ENCODE measurements at regions not wholly inside any gene's neighbourhood (a gene's known extent, or its start where the extent isn't known, plus 50 kb on each side); places are given as distances from the start of the nearest gene placed in this dataset.

DNA sequence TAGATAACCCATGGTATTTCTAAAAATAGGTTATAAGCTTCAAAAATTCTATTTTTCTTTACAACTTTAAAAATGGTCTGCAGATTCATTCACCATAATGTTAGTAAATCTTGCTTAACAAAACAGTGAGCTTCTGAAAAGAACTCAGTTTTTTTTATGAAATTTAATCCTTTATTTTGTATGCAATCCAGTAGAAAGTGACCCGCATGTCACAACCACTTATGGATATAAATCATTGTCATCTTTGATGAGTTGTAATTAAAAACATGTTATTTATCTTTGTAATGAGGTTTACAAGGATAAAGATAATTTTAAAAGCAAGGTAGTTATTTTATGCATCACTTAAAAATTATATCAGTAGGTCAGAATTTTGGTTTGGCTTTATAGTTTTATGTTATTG, 173.5 kb upstream of the SEMA3A start:
- no peak for DNase-seq

DNA sequence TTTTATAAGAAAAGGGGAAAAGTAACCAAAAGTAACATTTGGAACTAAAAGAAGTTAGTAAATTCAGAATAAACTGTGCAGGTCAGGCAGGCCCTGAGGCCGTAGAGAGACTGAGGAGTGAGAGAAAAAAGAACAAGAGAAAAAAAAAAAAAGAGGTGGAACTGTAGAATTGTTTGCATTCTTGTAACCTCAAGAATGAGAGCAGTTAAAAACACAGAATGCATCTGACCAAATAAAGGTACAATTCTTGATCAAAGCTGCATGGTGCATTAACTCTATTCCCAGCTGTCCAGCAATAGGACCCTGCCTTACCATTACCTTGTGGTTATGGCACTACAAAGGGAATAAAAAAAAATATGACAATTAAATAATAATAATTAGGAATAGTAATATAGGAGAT, 170.1 kb upstream of the SEMA3A start:
- no peak for DNase-seq

DNA sequence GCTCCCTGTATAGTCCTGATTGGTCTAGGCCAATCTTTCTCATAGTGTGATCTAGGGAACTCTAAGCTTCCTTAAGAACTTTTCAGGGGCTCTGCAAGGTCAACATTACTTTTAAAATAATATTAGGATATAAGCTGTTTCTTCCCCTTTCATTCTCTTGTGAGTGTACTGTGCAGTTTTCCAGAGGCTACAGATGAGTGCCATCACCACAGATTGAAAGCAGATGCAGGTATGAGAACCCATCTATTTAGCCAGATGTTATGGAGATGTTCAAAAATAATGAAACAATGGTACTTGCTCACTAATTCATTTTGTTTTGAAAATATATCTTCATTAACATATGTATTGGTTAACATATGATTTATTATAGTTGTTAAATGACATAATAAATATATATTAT, 169.2 kb upstream of the SEMA3A start:
- no peak for DNase-seq

DNA sequence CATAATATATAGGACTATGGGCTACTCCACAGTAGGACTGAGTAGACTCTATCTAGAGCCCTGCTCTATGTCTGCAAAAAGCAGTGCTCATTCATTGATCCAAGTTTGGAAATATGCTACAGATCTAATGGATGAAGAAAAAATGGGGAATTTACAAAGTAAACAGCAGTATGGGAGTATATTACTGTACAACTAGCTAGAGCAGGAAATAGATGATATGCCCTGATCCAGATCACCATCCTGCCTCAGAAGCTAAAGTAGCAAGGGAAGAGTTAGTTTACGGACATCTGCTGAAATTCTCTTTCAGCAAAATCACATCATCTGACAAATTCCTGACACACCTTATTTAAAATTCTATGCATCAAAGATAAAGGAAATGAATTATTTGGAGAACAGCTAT, 168.2 kb upstream of the SEMA3A start:
- DNase-seq = no peak

DNA sequence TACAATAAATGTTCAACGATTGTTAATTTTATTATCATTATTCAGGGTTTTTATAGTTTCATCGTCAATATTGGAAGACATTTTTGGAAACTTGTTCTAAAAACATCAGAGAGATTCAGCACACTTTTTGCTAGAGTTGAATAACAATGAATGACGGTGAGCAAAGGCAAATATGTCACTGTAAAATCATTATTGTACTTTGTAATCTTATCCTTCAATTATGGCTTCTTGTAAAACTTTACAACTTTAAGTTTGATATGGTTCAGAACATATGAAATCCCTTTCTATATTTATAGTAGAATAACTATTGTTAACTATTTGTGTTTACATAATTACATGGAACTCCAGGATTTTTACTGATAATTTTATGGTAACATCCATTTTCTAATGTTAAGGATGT, 167.8 kb upstream of the SEMA3A start:
- no peak for DNase-seq

DNA sequence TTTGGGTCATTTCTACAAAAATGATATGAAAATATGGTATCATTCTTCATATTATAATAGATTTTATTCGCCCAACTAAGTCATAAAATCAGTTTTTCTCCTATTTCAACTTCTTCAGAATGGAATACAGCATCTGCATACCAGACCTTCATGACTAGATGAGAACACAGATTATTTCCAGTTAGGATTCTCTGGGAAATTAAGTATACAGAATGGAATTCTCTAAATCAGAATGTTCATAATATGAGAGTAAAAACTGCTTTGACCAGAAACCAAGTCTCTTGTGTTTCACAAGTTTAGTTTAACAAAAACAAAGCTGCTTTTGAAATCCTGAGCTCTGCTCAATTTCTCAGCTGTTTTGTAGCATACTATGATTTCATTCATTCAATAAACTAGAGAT, 160.3 kb upstream of the SEMA3A start:
- DNase-seq = no peak

DNA sequence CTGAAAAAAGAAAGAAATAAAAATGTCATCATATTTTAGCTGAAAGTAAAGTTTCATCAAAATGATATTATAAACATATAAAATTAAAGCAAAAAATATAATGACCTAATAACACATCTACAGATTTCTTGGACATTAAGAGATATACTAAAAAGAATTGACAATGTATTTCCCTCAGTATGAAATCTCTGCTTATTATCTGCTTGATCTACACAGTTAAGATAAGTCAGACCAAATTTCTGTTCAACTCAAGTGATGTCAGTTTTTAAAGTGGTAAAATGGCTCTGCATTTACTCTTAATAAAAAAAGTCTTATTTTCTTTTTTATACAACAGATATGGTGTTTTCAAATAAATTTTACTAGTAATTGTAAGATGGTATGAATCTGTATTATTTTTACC, 159.4 kb upstream of the SEMA3A start:
- no peak for DNase-seq

DNA sequence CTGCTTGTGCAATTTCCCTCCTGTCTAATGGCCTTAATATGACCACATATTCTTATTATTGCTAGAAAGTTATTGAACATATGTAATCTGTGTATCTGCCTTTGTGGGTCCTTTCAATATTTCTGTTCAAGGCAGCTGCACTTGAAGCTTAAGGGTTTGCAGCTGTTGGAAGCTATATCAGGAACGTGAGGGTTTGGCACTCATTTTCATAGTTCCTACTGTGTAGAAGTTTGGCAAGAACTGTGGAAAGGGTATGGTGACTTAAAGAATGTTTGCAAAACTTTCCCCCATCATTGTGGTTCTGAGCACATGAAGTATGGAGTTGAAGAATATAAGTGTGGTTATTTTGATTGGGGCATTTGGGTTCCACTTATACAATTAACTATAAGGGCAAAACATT, 144.7 kb upstream of the SEMA3A start:
- no peak for DNase-seq

DNA sequence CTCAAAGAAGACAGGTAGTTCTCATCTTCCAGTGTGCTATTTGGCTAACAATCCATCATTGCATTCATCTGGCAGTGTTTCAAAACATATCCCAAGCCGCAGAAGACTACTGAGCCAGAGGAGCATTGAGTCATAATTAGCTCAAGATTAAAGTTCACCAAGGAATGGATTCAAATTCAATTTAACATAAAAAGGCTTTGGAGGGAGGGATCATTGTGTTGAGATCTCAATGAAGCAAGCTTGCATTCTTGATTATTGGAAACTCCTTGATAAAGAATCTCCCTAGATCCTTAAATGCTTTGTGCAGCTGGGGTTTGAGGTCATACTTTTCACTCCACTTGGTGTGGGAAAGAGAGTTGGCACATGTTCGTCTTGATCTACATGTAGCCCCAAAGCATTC, 142.8 kb upstream of the SEMA3A start:
- no peak for DNase-seq

DNA sequence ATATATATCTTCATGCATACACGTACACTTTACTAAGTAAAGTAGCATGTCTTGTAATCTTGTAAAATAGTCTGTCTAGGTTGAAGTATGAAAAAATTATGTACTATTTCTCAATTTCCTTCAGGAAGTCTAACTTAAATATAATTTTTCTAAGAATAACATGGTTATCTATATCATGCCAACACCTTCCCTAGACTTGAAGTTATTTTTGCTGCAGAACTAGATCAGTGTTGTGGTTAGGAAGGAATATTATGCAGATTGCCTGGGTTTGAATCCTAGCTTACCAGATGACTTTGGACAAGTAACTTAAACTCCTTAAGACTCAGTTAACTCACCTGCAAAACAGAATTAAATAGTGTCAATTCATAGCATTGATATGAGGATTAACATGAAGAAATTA, 142.2 kb upstream of the SEMA3A start:
- no peak for DNase-seq

DNA sequence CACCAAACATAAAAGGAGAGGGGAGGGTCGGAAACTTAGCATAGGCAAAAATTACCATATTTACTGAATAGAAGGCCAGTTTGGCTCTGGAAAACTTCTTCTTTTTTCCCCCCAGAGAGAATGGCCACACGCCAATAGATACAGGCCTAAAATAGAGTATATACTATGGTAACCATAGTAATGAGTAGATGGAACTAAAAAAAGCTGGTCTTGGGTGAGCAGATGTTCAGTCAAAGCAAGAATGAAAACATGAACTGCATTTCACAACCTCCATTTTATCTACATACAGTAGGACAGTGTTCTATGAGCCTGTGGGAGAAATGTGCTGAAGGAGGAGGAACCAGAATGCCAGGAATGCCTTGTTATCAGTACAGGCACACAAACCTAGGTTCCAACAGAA, 141.7 kb upstream of the SEMA3A start:
- no peak for DNase-seq

DNA sequence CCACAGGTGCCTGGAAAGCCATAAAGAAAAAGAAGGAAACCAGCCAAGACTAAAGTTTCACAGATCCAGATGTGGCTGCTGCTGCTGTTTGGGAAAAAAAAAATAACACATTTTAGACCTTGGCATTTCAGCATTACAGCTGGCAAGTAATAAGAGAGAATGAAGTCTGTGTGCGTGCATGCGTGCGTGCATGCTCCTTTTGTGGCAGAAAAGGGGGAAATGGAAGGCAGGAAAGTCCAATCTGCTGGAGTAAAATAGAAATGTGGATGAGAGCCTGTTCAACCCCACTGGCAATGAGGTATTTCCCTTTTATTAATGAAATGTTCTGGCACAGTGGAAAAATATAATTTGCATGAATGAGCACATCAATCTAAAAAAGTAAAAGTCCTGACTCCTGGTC, 137.0 kb upstream of the SEMA3A start:
- no peak for DNase-seq

DNA sequence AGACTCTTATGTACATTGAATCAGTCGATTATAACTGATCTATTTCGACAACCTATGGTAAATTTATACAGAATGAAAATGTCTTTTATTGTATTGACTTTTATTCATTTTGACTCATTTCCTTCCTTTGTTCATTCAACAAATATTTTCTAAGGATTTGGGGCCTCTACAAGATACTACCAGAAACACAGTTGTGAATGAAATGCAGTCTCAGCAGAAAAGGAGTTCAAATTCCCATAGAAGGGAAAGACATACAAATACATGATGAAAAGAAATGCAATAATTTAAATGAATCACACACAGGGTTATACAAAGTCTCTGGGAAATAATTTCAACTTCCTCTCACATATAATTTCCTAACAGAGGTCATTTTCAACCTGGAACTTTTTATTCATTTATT, 134.0 kb upstream of the SEMA3A start:
- no peak for DNase-seq

DNA sequence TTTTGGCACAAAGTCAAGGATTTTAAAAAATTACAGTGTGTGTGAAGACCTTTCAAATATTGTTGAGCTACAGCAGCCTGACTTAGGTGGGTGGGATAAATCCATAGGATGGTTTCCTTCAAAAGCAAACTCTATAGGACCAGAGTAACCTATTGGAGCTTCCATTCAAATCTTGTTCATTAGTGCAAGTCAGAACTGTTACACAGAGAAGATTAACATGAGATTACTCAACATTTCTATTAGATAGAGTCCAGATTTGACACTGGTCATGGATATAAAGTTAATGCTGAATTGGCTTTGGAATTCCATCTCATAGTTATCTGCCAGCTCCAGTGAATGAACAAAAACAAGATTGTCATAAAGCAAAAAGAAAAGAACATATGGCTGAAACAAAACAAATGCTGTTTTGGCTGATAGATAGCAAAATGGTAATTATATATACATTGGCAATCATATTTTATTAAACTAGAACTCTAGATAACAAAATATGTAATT, 129.6 kb upstream of the SEMA3A start:
- DNase-seq = no peak

DNA sequence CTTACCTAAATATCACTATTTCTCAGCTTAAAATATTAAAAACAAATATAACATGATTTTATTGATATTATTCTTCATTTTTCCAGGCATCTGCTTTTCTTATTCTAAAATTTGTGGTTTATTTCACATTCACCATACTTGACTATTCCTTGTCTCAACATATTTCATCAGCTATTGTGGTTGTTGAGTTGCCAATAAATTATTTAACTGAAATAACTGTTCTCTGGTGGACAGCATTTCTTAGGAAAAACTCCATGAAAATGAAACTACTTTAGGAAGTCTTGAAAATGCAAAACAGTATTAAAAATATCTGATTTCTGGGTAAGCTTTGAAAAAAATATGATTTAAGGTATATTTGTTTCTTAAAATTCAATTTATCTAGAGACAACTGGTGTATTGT, 122.9 kb upstream of the SEMA3A start:
- DNase-seq = no peak

DNA sequence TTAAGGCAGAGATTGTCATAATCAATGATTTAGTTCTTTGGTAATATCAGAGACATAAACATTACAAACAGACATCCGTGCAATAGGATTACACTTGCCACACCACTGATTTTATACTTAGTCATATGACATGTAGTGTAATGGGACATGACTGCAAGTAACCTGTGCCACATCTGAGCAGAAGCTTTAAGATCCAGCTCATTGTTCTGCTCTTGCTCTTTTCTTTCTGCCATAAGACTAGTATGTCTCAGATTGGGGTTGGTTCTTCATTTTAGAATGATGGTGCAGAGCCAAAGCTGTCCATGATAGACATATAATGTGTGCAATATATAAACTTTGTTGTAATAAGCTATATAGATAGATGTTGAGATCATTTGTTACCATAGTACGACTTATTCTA, 119.7 kb upstream of the SEMA3A start:
- DNase-seq = no peak

DNA sequence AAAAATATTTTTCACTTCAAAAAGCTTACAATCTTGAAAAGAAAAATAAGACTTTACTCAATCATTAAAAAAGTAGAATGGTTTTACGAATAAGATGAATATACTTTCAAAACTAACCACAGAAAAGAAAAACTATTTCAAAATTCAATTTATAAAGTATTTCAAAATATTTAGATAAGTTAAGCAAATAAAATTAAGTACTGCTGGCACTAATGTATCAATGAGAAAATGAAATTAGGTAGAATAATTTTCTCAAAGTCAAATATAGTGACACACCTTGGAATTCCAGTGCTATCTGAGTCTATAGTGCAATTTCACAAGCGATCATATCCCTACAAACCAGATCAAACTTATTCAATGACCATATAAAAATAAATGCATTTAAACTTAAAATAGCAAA, 109.8 kb upstream of the SEMA3A start:
- no peak for DNase-seq

DNA sequence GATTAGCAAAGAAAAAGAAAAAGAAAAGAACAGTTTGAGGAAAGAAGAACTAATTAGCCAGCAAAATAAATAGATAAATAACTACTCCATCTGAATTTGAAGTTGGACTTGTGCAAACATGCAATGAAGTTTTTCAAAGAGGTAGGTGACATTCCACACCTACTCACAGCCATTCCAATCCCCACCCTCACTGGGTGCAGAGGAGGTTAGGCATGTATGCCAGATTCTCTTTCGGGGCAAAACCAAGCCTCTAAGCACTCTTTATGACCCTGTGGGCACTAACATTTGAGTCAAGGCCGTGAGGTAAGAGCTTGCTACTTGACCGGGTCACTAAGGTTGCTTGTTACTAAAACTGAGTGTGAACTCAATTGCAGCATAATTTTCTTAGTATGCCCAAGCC, 108.4 kb upstream of the SEMA3A start:
- DNase-seq = no peak

DNA sequence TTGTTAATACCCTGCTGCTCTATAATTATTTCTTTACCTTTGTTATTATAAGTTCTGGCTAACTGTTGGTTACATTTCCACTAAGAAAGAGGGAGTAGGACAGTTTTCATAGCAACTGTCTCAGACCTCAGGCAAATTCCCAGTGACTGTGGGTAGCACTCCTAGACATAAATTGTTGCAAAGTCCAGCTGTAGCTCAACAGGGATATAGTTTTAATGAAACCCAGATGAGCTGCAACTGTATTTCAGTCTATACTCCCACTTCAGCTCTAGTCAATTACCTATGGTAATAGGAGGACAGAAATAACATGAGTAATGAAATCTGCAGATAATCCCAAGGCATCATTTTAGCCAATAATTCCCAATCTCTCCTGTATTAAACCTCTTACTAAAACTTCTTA, 103.0 kb upstream of the SEMA3A start:
- no peak for DNase-seq

DNA sequence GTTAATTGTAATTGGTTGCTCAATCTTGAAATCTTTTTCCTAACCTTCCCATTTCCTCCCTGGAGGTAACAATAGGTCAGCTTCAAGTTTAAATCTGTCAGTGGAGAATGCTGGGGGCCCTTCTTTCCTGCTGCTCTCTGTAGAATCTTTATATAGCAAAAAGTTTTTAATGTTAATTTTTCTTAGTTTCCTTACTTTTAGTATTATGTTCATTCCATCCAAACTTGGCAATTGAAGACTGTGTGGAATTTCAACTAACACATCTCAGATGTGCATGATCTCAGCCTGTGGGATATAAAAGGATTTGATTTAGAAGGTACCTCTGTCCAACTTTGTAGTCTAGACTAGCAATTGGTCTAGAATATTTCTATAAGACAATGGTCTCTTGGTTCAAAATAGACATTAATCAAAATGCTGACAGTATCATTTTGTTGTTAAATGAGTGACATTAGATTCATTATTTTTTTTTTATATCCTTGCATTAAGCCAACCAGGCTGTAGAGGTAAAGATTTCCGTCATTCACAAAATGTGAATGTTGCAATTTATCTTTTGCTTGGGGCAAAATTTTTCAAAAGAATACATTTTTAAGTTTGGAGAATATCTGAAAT, 100.4 kb upstream of the SEMA3A start:
- DNase-seq = no peak

DNA sequence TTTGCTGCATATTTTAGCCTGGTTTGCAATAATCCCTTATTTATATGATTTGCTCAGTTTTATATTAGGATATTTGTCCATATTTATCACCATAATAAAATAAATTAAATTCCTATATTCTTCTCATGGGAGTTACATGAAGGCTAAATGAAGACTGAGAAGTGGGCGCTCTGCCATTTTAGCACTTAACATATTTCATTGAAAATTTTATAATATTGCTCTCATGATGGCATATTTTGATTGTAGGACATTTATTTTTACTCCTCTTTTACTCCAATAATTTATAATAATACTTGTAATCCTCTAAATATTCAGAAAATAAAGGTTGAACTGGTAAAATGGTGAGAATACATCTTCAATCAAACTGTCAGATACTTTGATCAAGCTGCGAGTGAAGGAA, 99.8 kb upstream of the SEMA3A start:
- DNase-seq = no peak

DNA sequence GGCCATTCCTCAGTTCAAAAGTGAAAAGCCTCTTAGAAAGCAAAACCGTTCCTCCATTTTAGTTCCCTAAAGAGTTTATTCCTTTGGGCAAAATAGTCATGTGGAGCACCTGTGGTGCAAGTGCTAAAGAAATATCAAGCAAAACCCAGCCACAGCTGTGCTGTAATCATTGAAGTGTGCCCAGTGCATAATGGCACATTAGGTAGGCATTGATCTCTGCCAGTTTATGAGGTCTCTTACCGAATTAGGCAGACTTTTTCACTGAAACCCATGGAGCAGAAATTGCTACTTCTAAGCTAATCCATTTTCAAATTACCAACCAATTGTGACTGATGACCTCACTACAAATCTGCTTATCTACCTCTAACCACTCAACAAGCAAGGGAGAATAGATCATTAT, 97.2 kb upstream of the SEMA3A start:
- peak; percentile 6 for DNase-seq

DNA sequence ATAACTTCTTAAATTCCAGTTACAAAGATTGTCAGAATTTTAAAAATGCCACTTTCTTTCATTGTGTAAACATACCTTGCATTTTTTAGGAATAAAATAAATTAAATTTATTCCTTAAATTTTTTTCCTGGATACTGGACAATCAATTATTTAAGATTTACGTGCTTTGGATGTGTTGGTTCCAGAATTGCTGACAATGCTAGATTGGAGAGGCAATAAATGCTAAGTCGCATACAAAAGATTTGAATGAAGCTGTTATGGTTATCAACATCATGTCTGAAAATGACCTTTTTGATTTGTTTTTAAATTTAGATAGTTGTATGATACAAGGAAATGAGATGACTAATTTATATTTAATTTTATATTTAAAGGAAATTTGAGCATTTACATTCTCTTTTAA, 89.2 kb upstream of the SEMA3A start:
- no peak for DNase-seq

DNA sequence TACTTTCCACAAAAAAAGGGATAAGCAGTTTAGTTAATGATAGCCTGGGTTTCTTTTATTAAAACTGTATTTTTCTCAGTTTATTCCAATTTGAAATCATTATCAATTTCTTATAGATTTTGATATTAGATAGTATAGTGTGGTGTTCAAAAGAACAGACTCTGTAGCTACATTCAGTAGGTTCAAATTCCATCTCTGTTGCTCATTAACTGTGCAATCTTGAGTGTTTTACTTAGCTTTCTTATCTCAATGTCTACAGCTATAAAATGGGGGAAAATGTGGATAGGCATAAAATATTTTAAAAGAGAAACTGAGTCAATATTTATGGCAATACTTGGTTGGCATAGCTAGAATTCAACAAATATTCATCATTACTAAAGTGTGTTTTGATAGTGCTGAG, 86.9 kb upstream of the SEMA3A start:
- DNase-seq = no peak

DNA sequence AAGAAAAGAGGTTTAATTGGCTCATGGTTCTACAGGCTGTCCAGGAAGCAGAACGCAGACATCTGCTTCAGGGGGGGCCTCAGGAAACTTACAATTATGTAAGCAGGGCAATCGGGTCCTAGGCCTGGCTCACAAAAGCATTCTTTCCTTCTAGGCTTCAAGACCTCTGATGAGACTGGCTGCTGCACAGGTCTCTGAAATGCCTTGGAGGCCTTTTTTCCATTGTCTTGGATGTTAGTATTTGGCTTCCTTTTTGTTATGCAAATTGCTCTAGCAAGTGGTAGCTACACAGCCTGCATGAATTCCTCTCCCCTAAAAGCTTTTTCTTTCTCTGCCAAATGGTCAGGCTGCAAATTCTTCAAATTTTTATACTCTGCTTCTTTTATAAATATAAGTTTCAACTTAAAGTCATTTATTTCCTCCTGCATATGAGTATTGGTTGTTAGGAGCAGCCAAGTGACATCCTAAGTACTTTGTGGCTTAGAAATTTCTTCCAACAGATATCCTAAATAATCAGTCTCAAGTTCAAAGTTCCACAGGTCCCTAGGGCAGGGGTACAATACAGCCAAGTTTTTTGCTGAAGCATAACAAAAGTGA, 83.1 kb upstream of the SEMA3A start:
- no peak for DNase-seq
